NCI-H748 (cell line): ENCODE measurements at regions not wholly inside any gene's neighbourhood (a gene's known extent, or its start where the extent isn't known, plus 50 kb on each side); places are given as distances from the start of the nearest gene placed in this dataset.

Experiments
- DNase-seq: peaks from one replicate; lab custom pipeline; 2025; ENCODE audit not compliant: unreplicated experiment; lab: John Stamatoyannopoulos, UW

GRCh38 chr6:80667006-80667405 lies 560.5 kb downstream of the BCKDHB start:
- peak; percentile 62 for DNase-seq

DNA sequence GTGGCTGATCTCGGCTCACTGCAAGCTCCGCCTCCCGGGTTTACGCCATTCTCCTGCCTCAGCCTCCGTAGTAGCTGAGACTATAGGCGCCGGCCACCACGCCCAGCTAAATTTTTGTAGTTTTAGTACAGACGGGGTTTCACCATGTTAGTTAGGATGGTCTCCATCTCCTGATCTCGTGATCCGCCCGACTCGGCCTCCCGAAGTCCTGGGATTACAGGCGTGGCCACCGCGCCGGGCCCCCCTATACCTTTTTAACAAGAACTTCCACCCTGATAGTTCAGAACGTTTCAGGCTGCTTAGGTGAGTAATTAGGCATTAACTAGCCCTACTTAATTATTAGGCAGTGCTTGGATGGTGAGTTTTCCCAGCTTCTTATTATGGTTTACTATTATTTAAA lies 552.5 kb downstream of the BCKDHB start:
- DNase-seq, result peak; percentile 28

GRCh38 chr6:80647156-80647555 lies 540.7 kb downstream of the BCKDHB start:
- no peak for DNase-seq

DNA sequence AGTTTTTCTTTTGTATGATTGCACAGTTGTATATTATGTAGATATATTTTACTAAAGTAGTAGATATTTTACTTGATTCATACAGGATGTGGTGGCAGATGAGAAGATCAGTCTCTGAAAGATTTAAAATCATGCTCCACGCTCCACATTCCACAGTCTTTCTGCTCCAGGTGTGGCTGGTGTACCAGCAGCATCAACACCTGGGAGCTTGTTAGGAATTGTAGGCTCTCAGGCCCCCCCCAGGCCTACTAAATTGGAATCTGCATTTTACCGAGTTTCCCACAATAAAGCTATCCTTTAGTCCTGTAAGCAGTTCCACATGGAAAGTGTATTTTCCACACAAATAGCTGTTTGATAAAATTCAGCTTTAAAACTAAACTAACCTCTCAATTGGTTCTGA lies 537.4 kb downstream of the BCKDHB start:
- DNase-seq, result no peak

- DNase-seq, result no peak
Observed at GRCh38 chr6:80642452-80642851, 536.0 kb downstream of the BCKDHB start.

GRCh38 chr6:80641591-80641990 lies 535.1 kb downstream of the BCKDHB start:
- DNase-seq, result no peak

- DNase-seq, result no peak
Observed at GRCh38 chr6:80640176-80640575, 533.7 kb downstream of the BCKDHB start.

- DNase-seq, result peak; percentile 56
Observed at GRCh38 chr6:80639181-80639629, 532.7 kb downstream of the BCKDHB start.

GRCh38 chr6:80638213-80639055 lies 532.0 kb downstream of the BCKDHB start:
- peak; percentile 90 for DNase-seq

- no peak for DNase-seq
Observed at GRCh38 chr6:80637312-80637711, 530.8 kb downstream of the BCKDHB start.

- no peak for DNase-seq
Observed at GRCh38 chr6:80636689-80637088, 530.2 kb downstream of the BCKDHB start.

- DNase-seq, result no peak
Observed at GRCh38 chr6:80633412-80633811, 526.9 kb downstream of the BCKDHB start.

- no peak for DNase-seq
Observed at GRCh38 chr6:80625405-80625804, 518.9 kb downstream of the BCKDHB start.

DNA sequence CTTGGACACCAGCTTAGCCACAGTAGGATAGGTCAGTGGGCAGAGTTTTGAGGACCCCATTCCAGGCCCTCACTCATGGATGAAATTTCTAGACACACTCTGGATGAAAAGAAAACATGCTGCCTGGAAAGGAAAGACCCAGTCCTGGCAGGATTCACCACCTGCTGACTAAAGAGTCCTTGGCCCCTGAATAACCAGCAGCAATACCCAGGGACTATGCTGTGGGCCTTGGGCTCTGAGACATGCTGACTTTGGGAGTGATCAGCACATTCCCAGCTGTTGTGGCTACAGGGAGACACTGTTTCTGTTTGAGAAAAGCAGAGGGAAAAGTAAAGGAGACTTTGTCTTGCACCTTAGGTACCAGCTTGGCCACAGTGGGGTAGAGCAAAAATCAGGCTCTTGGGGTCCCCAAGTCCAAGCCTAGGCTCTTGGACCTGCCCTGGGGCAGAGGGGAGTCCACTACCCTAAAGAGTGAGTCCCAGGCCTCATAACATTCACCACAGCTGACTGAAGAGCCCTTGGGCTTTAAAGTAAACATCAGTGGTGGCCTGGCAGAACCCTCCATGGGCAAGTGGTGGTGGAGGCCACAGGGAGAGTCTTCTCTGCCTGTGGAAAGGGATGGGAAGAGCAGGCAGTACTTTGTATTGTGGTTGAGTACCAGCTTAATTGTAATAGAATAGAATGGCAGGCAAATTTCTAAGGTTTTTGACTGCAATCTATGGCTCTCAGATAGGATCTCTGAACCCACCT lies 516.8 kb downstream of the BCKDHB start:
- DNase-seq, result no peak

- no peak for DNase-seq
Observed at GRCh38 chr6:80622641-80623040, 516.2 kb downstream of the BCKDHB start.

DNA sequence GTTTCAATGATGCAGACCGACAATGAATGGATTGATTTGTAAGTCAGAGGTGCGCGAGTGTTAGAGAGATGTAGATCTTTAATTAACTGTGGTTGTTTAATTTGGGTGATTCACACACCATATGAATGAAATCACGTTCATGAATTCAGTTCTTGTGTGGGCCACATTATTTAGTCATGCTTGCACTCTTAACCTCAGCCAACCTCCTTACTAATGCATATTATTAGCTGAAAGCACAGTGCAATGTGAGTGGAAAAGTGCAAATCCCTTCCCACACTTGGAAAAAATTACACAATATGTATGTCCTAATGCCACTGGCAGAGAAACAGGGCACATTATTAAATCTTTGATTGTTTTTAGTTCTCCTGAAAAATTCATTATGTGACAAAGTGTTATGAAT lies 512.5 kb downstream of the BCKDHB start:
- DNase-seq, result no peak

- no peak for DNase-seq
Observed at GRCh38 chr6:80610846-80611245, 504.4 kb downstream of the BCKDHB start.

GRCh38 chr6:80608881-80609280 lies 502.4 kb downstream of the BCKDHB start:
- DNase-seq, result no peak

DNA sequence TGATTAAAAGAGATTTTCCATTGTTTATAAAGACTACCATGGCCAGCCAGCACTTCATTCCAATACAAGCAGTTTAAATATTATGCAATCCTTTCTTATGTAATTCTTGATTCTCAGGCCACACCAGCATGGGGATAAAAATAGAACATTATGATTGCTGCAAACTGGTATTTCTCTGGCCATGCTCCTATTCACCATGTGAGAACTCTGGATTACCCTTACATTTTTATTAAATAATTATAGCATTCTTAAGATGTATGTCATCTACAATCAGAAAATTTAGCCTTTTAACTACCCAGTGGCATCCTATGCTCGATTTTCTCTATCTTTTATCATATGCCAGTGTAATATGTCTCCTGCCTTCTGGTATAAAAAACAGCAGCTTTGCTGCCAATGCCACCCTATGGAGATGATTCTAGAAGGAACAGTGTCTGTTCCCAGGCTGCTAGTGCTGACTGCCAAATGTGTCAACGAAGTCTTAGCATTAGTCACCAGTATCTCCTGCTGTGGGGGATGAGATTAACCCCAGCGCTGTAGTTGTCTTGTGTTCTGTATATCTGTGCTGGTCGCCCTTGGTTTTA lies 501.4 kb downstream of the BCKDHB start:
- no peak for DNase-seq

- DNase-seq, result peak; percentile 48
Observed at GRCh38 chr6:80605165-80605989, 498.9 kb downstream of the BCKDHB start.

DNA sequence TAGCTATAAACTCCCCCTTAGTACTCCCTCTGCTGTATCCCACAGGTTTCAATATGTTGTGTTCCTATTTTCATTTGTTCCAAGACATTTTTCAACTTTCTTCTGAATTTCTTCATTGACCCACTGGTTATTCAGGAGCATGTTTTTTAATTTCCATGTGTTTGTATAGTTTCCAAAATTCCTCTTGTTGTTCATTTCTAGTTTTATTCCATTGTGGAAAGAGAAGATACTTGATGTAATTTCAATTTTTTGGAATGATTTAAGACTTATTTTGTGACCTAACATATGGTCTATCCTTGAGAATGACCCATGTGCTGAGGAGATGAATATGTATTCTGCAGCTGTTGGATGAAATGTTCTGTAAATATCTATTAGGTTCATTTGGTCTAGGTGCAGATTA lies 497.2 kb downstream of the BCKDHB start:
- no peak for DNase-seq
